Iris pigment epithelial cell (primary cell): ENCODE measurements at regions not wholly inside any gene's neighbourhood (a gene's known extent, or its start where the extent isn't known, plus 50 kb on each side); places are given as distances from the start of the nearest gene placed in this dataset.

Source experiments
- DNase-seq: peaks from one replicate; pipeline ENCODE4 v3.0.0-alpha.2; 2011; ENCODE audit warnings: low read depth

DNA sequence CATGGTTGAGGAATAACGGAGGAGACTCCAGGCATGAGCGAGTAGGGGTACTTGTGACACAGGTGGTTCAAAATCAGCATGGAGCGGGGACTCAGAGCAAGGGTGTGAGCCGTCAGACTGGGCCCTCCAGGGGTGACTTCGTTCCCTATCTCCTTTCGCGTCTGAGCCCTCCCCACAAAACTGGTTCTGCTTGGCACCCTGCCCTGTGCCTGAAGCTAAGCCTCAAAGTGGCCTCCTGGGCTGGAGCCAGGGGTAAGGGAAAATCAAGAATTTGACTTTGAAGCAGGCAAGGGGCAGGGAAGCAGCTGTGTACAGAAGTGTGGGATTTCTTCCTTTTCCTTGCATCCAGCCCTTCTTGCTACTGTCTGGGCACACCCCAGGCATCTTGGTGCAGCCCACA is 331.5 kb upstream of the AJAP1 start:
- DNase-seq: no peak

DNA sequence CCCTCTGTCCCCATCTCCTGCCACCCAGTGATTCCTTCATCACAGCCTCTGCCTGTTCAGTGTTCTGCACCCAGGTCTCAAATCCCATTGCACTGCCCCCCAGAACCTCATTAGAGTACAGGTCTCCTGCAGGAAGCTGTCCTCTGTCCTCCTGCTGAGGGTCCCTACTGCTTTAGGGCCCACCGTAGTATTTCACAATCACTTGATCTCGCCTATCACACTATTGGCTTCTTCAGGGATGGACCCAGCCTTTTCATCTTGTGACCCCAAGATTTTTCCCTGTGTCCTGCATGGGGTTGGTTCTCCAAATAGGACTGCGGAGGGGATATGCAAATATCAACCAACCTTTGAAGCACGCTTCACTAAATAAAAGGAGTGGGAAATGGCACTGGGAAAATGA is 331.1 kb upstream of the AJAP1 start:
- no peak for DNase-seq

DNA sequence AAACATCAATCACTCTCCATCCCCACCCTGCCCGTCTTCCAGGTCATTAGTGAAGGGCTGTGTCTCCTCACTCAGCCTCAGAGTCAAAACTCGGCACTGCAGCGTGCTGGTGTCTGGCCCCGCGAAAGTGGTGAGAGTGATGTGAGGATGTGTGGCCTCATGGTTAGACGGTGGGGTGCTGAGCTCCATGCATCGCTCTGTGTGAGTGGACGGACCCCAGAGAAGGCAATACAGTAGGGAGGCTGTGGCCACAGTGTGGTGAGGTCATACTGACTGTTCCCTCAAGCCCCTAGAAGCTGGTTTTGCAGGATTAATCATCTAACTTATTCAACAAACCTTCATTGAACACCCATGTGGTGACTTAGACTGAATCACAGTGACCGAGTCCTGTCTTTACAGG is 329.9 kb upstream of the AJAP1 start:
- no peak for DNase-seq

DNA sequence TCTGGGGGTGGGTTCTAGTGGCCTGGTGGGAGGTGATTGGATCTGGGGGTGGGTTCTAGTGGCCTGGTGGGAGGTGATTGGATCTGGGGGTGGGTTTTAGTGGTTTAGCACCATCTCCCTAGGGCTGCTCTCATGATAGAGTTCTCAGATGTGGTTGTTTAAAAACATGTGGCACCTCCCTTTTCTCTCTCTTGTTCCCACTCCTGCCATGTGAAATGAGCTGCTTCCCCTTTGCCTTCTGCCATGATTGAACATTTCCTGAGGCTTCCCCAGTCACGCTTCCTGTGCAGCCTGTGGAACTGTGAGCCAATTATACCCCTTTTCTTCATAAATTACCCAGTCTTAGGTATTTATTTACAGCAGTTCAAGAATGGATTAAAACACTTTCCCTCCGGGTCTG is 327.3 kb upstream of the AJAP1 start:
- no peak for DNase-seq

DNA sequence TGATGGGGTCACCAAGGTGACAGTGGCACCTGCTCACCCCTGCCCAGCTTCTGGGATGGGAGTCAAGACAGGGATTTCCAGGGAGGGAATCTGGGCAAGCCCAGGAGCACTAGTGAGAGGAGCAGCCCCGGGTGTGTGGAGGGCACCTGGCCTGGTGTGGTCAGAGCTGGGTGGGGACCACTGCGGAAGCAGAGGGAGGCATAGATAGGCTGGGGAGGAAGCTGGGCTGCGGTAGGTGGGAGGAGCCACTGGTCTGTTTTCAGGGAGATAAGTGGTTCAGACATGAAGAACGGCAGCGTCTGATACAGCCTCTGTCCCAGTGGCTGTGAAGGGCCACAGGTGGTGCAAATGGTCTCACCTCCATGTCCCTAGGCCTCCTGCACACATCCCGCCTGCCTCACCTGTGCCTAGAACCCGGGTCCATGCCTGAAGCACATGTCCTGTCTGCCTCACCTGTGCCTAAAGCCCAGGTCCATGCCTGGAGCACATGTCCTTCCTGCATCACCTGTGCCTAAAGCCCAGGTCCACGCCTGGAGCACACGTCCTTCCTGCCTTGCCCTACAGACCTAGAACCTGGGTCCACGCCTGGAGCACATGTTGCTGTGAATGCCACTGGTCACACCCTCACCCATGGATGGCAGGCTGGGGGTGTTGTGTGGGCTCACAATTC is 325.9 kb upstream of the AJAP1 start:
- no peak for DNase-seq

DNA sequence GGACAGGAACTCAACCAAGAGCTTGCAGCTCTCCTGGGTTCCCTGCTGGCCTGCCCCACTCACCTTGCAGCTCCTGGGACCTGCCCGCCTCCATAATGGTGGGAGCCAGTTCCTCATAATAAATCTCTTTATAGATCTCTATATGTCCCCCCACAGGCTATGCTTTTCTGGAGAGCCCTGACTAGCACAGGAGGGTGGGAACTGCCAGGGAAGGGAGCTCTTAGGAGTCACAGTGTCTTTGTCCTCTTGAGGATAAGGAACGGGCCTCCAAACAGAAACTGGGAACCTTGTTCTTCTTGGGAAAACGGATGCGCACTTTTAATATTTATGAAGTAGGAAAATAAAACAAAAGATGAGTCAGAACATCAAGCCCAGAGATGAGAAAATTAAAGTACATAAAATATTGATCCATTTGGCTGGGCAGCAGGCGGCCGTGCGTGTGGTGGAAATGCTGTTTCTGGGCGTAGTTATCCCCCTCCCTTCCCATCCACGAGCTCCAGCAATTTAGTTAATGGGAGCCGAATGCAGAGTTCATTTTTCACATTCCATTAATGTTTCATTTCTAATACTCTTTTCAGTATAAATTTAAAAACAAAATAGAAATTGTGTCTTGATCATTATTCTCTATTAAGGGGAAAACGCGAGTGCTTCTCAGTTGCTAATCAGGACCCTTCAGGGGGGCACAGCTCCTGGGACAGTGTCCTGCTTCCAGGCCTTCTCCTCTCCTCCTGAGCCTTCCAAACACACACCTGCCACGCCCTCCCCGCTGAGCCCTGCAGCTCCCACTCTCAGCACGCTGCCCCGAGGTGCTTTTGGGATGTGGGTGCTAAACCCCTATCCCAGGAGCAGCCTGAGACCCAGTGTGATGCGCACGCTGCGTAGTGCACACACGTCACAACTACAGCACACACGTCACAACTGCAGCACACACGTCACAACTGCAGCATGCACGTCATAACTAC is 323.3 kb upstream of the AJAP1 start:
- DNase-seq: no peak

DNA sequence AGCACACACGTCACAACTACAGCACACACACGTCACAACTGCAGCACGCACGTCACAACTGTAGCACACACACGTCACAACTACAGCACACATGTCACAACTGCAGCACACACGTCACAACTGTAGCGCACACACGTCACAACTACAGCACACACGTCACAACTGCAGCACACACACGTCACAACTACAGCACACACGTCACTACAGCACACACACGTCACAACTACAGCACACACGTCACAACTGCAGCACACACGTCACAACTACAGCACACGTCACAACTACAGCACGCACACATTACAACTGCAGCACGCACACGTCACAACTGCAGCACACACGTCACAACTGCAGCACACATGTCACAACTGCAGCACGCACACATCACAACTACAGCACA is 322.6 kb upstream of the AJAP1 start:
- no peak for DNase-seq

DNA sequence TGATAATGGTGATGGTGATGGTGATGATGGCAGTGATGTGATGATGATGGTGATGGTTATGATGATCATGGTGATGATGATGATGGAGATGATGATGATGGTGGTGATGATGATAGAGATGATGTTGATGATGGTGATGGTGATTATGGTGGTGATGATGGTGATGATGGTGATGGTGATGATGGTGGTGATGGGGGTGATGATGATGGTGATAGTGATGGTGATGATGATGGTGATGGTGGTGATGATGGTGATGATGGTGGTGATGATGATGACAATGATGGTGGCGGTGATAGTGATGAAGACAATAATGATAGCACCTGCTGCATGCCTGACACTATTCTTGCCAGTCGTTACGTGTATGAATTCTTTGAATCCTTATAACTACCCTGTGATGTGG is 317.9 kb upstream of the AJAP1 start:
- no peak for DNase-seq

DNA sequence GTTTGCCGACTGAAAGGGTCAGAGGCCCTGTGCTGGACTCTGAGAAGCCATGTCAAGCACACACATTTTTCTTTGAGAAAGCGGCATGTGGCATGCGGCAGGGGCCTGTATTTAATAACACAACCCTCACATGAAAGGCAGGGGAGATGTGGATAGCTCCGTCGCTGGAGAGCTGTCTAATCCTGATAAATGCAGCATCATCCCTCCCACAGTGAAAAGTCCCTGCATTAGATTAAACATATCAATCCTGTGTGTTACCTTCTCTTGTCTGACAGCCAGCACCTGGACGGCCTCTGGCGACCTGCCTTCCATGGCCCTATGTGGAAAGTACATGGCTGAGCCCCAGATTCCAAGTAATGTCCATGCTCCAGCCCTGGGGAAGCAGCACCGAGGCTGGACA is 313.0 kb upstream of the AJAP1 start:
- DNase-seq: no peak

DNA sequence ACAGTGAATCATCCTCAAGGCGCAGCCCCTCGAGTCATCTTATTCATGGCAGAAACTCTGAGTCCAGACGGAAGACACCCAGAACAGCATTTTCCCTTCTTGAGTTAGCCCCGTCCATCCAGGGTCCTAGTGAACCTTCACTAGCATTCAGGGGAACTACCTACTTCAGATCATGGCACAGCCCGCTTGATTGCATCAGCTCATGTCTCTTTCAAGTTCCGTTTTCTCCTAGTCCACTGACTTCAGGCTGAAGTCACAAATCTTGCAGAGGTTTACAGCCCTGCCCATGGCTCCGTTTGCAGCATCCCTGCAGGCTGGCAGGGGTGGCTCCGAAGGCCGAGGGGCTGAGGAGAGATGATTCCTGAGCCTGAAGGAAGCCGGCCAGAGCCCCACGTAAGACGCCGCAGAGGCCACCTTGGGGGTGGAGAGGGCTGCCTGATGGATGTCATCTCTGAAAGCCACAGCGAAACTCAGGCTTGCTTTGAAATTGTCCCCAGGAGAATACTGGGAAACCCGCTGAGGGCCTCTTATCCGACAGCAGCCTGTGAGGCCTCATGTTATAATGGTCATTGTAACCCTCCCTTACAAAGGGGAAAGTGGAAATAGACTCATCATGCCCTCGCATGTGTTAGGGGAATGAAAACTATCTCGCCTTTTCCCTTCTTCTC is 310.2 kb upstream of the AJAP1 start:
- DNase-seq: no peak

DNA sequence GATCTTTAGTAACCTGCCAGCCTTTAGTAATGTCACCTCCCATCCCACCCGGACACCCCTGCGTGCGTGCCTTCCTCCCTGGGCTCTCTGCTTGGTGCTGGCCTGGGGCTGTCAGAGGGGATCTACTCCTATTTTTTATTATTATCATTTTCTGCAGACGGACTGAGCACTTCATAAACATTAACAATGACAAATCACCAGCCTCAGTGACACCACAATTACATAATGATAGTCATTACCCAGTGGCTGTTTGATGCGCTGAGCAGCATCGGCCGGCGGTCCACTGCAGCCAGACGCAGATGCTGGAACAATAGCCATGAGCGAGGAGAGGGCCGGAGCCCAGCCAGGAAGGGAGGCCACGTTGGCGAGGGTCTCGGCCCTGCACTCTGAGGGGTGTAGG is 309.3 kb upstream of the AJAP1 start:
- DNase-seq: no peak

DNA sequence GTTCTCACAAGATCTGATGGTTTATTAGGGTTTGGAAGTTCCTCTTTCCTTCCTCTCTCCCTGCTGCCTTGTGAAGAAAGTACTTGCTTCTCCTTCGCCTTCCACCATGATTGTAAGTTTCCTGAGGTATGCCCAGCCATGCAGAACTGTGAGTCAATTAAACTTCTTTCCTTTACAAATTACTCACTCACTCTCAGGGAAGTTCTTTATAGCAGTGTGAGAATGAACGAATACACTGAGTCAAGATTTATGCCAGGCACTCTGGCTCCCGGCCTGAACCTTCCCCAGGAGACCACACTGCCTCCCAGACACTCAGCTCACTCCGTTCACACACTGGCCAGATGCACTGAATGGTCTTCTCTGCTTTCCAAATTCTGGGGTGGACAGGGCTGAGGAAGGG is 308.3 kb upstream of the AJAP1 start:
- DNase-seq: no peak

DNA sequence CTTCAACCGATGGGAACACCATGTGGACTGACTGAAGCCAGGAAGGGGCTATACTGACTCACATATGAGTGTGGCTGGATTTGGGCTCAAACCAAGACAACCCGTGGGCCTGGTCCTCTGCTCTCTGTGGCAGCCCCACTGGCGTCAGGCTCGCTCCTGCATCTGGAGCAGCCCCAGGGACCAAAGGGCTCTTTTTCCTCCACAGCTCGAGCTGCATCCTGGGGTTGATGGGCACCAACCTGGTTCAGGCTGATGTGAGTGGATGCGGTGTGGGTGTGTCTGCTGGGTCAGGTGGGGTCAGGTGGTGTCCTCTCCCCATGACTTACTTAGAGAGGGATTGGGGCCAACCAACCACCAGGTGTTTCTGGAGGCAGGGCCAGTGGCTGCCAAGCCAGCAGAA is 303.0 kb upstream of the AJAP1 start:
- DNase-seq: no peak

DNA sequence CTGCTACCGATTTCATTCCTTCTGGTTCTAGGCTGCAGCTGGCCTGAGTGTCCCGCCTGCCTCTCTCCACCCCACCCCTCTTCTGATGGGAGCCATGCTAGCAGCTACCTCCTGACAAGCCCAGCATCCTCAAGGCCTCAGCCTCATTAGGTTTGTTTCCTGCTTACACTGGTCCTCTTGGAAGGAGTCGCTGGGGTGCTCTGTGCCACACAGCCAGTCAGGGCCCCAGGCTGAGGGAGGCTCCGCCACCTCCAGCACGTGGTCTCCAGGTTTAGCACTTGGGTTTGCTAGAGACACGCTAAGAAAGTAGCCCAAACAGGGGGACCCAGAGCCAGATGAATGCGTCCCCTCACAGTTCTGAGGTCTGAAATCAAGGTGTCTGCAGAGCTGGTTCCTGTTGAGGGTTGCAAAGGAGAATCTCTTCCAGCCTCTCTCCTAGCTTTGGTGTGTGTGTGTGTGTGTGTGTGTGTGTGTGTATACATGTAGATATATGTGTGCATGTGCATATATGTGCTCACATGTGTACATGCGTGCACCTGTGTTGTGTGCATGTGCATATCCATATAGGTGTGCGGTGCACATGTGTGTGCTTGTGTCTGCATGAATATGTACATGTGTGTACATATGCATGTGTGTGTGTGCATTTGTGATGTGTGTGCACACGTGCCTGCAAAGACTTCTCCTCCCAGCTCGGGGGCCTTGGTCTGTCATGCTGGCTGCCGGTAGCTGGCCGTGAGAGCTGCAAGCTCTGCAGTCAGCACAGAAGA is 301.1 kb upstream of the AJAP1 start:
- no peak for DNase-seq

DNA sequence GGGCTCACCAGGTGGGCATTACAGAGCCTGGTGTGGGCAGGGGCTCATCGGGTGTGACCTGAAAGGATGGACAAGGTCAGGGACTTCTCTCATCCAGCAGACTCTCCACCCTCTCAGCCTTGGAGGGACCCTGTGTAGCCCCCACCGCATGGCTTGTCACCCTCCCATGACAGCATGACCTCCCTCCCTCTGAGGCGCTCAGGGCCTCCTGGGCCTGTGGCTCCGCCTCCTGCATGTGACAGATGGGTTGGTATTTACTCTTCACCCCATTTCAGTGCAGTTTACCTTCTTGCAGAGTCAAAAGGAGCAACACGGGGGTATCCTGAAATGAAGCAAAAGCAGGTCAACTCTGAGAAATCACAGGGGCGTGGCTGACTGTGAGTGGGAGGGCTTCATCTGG is 298.6 kb upstream of the AJAP1 start:
- DNase-seq: no peak

DNA sequence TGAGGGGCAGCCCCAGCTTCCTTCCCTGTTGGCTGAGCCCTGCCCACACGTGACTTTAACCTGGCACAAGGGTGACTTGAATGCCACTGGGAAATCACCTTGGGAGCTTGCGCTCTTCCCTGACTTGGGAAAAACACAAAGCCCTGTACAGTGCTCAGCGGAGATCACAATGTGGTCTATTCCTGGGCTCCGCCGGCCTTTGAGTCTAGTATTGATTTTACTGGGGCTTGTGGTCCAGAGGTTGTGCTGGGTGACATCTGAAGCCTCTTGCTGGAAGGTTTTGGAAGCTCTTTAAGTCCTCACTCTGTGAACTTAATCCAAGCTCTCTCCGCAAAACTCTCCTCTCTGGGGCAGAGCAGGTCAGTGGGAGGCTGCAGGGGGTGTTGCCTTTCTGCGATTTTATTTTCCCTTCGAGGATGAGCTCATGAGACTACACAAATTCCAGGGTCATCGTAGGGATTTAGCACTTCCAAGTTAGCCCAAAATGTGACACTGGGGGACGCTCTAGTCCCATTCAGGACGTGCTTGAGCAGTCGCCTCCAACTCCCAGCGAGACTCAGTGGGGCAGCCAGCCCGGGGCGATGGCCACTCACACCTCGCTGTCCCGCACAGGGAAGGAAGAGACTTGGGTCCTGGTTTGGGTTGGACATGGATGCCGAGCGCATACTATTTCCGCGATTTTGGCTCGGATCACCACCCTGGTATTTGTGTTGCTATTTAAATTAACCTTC is 291.9 kb upstream of the AJAP1 start:
- DNase-seq: no peak

DNA sequence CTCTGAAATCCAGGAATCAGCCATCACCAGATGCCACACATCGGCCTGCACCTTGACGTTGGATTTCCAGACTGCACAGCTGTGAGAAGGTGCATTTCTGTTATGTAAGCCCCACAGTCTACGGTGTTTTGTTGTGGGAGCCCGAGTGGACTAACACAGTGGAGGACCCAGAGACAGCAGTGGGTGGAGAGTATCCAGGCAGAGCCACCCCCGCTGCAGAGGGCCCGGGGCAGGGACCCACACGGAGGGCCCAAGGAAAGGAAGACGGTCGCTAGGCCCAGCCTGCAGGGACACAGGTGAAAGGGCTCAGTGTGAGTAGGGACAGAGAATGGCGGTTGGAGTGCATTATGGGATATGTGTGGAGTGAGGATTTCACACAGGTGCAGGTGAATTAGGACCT is 288.3 kb upstream of the AJAP1 start:
- no peak for DNase-seq

DNA sequence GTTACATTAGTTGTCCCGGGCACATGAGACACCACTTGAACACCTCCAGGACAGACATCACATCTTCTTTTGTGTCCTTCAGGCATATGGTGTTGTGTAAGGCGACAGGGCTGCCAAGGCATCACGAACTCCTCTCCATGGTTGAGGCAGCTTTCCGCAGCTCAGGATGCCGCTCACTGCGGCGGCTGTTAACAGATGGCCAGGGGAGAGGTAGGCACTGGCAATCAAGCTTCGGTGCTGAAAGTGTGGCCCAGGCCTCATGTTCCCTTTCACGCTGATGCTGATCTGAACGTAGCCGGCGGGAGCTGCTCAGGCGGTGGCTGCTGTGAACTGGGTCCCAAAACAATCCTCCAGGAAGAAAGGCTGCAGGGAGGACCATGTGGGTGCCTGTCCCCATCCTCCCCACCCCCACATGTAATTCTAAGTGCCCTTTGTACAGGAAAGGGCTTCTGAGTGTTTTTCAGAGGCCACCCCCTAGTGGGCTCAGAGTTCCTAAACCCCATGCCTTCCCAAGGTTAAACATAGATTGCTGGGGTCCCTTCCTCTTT is 287.1 kb upstream of the AJAP1 start:
- no peak for DNase-seq

DNA sequence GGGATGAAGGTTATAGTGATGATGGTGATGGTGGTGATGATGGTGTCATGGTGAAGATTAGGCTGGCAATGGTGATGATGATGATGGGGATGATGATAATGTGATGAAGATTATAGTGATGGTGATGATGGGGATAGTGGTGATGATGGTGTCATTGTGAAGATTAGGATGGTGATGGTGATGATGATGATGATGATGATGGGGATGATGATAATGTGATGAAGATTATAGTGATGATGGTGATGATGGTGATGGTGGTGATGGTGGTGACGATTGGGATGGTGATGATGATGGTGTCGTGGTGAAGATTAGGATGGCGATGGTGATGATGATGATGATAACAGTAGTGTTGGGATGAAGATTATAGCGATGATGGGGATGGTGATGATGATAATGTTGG is 285.1 kb upstream of the AJAP1 start:
- no peak for DNase-seq

DNA sequence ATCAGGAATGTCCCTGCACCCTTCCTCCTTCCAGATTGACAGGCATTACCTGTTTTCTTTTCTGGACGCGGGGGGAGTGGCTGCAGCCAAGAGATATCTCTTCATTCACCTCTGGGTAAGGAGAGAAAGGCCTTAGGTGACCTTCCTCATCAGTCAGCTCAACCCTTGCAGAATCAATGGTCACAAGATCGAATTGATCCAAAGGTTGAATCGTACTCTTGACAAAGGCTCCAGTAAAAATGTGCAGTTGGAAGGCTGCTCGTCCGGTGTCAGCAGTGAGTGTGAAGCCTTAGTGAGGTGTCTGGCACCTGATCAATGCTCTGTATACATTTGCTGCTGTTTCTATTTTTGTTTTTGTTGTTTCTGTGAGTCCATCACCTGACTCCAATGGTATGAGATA is 282.6 kb upstream of the AJAP1 start:
- DNase-seq: no peak

DNA sequence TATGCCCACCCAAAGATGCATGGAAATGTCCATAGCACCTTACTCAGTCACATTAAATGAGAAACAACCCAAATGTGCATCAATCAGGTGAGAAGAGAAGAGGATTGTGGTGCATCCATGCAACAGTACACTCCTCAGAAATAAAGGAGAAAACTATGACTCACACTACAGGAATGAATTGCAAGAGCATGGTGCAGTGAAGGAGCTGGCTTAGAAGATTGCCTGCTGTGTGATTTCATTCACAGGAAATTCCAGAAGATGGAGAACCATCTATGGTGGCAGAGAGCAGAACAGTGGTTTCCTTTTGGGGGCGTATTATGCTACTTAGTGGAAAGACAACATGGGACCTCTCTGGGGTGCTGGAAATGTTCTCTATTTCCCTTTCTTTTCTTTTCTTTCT is 278.6 kb upstream of the AJAP1 start:
- peak; percentile 45 for DNase-seq
